Glutamatergic neuron (in vitro differentiated cells): ENCODE measurements at regions not wholly inside any gene's neighbourhood (a gene's known extent, or its start where the extent isn't known, plus 50 kb on each side); places are given as distances from the start of the nearest gene placed in this dataset.

Experiments
- DNase-seq: peaks from one replicate; pipeline ENCODE4 v3.0.0; 2022
- H3K27ac Mint-ChIP-seq: one replicate; pipeline ENCODE4 v1.8.0; 2020; ENCODE audit warnings: mild to moderate bottlenecking, mixed read lengths, inconsistent platforms; ENCODE audit not compliant: unreplicated experiment
- H3K27me3 Mint-ChIP-seq: one replicate; pipeline ENCODE4 v1.8.0; 2020; ENCODE audit warnings: mild to moderate bottlenecking, moderate library complexity, mixed read lengths, inconsistent platforms; ENCODE audit not compliant: unreplicated experiment
- H3K36me3 Mint-ChIP-seq: one replicate; pipeline ENCODE4 v1.8.0; 2020; ENCODE audit warnings: mild to moderate bottlenecking, mixed read lengths, inconsistent platforms; ENCODE audit not compliant: unreplicated experiment
- H3K4me1 Mint-ChIP-seq: one replicate; pipeline ENCODE4 v1.8.0; 2020; ENCODE audit warnings: mild to moderate bottlenecking, low read depth, mixed read lengths, inconsistent platforms; ENCODE audit not compliant: unreplicated experiment
- H3K4me3 Mint-ChIP-seq: one replicate; pipeline ENCODE4 v1.8.0; 2020; ENCODE audit warnings: mild to moderate bottlenecking, mixed read lengths, inconsistent platforms; ENCODE audit not compliant: unreplicated experiment
- H3K9me3 Mint-ChIP-seq: one replicate; pipeline ENCODE4 v1.8.0; 2020; ENCODE audit warnings: mild to moderate bottlenecking, moderate library complexity, mixed read lengths, inconsistent platforms; ENCODE audit not compliant: unreplicated experiment
- TF ChIP-seq, protein P1 (sequence below): fragments of 200-600 bp; sonication (generic); IDR thresholded peaks from one replicate; pipeline ENCODE4 v1.5.0; 2021; ENCODE audit not compliant: partially characterized antibody, unreplicated experiment

DNA sequence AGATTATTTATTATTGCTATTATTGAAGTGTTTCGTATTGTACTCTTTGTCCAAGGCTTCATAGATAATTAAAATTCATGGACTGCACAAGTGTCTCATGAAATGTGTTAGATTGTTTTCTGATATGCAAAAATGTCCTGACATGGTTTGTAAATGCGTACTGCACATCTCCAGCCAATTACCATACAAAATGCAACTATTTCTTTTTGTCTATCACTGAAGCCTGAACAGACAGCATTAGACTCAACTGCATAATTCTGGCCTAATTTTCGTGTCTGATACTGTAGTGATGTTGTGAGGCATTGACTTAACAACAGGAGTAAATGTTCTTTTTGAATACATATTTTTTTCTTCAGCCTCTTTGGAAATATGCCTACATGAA, 498.2 kb upstream of the CD180 start:
- Mint-ChIP-seq H3K4me1 (no peaks in the 10 kb centered on the region), H3K4me3 (no peak overlapping the region), H3K36me3 (no peaks in the 10 kb centered on the region), H3K27me3 (no peaks in the 10 kb centered on the region), H3K9me3 (no peaks in the 10 kb centered on the region), H3K27ac (no peak overlapping the region)
- no peak for DNase-seq
- TF ChIP-seq, protein P1, sequence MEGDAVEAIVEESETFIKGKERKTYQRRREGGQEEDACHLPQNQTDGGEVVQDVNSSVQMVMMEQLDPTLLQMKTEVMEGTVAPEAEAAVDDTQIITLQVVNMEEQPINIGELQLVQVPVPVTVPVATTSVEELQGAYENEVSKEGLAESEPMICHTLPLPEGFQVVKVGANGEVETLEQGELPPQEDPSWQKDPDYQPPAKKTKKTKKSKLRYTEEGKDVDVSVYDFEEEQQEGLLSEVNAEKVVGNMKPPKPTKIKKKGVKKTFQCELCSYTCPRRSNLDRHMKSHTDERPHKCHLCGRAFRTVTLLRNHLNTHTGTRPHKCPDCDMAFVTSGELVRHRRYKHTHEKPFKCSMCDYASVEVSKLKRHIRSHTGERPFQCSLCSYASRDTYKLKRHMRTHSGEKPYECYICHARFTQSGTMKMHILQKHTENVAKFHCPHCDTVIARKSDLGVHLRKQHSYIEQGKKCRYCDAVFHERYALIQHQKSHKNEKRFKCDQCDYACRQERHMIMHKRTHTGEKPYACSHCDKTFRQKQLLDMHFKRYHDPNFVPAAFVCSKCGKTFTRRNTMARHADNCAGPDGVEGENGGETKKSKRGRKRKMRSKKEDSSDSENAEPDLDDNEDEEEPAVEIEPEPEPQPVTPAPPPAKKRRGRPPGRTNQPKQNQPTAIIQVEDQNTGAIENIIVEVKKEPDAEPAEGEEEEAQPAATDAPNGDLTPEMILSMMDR, result no peak

DNA sequence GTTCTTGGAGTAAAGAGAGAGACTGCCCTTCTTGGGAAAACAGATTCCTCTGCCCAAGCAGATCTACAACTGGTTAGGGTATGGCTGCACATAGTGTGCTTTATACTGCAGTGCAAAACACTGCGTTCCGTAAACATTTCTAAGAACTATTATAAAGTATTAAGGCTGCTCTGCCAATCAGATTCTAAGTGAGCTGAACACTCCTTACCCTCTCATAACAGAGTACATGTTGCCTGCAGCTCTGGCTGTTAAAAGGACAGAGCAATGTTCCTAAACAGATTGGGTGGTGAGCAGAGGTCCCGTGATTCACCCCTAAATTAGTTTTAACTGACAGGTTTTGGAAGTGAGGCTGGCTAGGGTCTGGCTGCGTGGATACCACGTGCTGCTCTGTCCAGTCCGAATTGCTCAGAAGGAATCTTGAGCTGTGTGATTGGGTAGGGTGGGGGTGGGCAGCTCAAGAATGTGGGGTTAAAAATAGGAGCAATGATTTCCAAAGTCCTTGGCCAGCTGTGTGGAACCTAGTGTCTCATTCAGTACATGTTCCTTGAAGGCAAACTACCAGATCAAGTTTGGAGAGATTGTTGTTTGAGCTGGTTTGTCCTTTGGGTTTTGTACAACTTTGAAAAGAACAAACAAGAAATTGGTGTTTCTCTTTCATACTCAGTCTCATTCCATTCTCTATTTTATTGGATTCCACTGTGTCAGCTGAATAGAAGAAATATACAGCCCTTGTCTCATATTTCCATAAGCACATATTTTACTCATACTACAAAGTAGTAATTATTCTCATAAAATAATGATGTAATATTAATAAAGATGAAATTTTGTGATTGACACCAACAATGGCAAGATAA, 497.6 kb upstream of the CD180 start:
- Mint-ChIP-seq H3K27ac (no peak overlapping the region), H3K9me3 (no peaks in the 10 kb centered on the region), H3K36me3 (no peaks in the 10 kb centered on the region), H3K27me3 (no peaks in the 10 kb centered on the region), H3K4me1 (no peaks in the 10 kb centered on the region), H3K4me3 (no peak overlapping the region)
- no peak for DNase-seq
- TF ChIP-seq, protein P1, result no peak

DNA sequence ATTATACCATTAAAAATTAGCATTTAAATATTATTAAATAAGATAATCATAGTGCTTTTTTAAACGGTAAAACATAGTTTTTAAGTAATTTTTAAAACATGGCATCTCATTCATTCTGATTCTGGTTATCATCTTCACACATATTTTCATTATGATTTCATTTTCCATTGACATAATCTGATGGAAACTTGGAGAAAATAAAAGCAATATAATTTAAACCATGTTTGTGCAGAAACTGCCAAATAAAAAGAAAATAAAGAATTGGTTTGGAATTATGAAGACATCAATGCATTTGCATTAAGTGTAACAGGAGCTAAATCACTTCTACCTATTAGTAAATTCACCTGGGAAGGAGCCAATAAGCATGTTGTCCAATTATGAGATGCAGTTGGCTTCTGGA, 490.1 kb upstream of the CD180 start:
- H3K4me1 Mint-ChIP-seq, result no peaks in the 10 kb centered on the region
- H3K36me3 Mint-ChIP-seq, result no peaks in the 10 kb centered on the region
- no peak overlapping the region for H3K27ac Mint-ChIP-seq
- H3K4me3 Mint-ChIP-seq, result no peak overlapping the region
- no peak for DNase-seq
- TF ChIP-seq, protein P1, result no peak
- H3K9me3 Mint-ChIP-seq, result no peaks in the 10 kb centered on the region
- H3K27me3 Mint-ChIP-seq, result no peaks in the 10 kb centered on the region

DNA sequence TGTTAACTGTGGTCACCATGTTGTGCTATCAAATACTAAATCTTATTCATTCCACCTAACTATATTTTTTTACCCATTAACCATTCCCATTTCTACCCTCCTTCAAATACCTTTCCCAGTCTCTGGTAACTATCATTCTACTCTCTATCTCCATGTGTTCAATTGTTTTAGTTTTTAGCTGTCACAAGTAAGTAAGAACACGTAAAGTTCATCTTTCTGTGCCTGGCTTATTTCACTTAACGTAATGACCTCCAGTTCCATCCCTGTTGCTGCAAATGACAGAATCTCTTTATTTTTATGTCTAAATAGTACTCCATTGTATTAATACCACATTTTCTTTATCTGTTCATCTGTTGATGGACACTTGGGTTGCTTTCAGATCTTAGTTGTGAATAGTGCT, 485.1 kb upstream of the CD180 start:
- peaks cover 5% of the 10 kb centered on the region for H3K4me1 Mint-ChIP-seq
- TF ChIP-seq, protein P1, result no peak
- no peaks in the 10 kb centered on the region for H3K36me3 Mint-ChIP-seq
- H3K27me3 Mint-ChIP-seq, result no peaks in the 10 kb centered on the region
- H3K4me3 Mint-ChIP-seq, result no peak overlapping the region
- no peaks in the 10 kb centered on the region for H3K9me3 Mint-ChIP-seq
- H3K27ac Mint-ChIP-seq, result no peak overlapping the region
- DNase-seq, result no peak

GRCh38 chr5:67680099-67680498, 483.5 kb upstream of the CD180 start:
- Mint-ChIP-seq H3K36me3 (no peaks in the 10 kb centered on the region), H3K4me3 (no peak overlapping the region), H3K27ac (no peak overlapping the region), H3K9me3 (no peaks in the 10 kb centered on the region), H3K27me3 (no peaks in the 10 kb centered on the region), H3K4me1 (peaks cover 5% of the 10 kb centered on the region)
- DNase-seq, result no peak
- TF ChIP-seq, protein P1, result no peak
